Brain microvascular endothelial cell (primary cell): ENCODE measurements at regions not wholly inside any gene's neighbourhood (a gene's known extent, or its start where the extent isn't known, plus 50 kb on each side); places are given as distances from the start of the nearest gene placed in this dataset.
A peak's percentile ranks its signal among the peaks of the same experiment; 100 is the strongest.

Experiments
- DNase-seq: peaks from one replicate; pipeline ENCODE4 v3.0.0-alpha.2; 2020
- H3K27ac ChIP-seq: fragments of 250-450 bp; sonication (Bioruptor Pico); 2 replicates; pipeline ENCODE4 v1.5.1; 2020; ENCODE audit warnings: mild to moderate bottlenecking, moderate library complexity
- H3K27me3 ChIP-seq: fragments of 250-450 bp; sonication (Bioruptor Pico); replicated peaks from 2 replicates; pipeline ENCODE4 v1.5.1; 2020; ENCODE audit warnings: mild to moderate bottlenecking
- H3K36me3 ChIP-seq: fragments of 250-450 bp; sonication (Bioruptor Pico); replicated peaks from 2 replicates; pipeline ENCODE4 v1.5.1; 2020; ENCODE audit warnings: mild to moderate bottlenecking
- H3K4me3 ChIP-seq: 2 replicates; pipeline ENCODE4 v1.5.1; 2011; ENCODE audit warnings: low read depth, mild to moderate bottlenecking, control low read depth, low read length, moderate library complexity
- in situ Hi-C: cut with HindIII; loops from 2 replicates; pipeline ENCODE4 v1.10.0; 2017; ENCODE audit warnings: low sequenced_read_pairs, low pct_ligation_motif_present
- TF ChIP-seq, protein P1 (sequence below): IDR thresholded peaks from 2 replicates; pipeline ENCODE4 v1.5.1; 2011; ENCODE audit warnings: low read depth, mild to moderate bottlenecking, moderate library complexity, low read length, control low read depth, inconsistent platforms; ENCODE audit errors: missing control alignments

DNA sequence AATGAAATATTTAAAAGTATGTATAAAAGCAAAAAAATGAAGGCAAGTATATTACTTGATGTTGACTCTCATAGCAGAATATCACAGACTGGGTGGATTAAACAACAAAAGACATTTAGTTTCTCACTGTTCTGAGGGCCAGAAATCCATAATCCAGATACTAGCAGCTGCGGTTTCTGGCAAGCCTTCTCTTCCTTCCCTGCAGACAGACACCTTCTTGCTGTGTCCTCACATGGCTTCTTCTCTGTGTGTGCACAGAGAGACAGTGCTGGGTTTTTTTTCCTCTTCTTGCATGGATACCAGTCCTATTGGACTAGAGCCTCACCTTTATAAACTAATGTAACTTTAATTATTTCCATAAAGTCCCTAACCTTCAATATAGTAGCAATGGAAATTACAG, 127.9 kb upstream of the AKR1E2 start:
- Histone ChIP-seq H3K36me3 (no peaks in the 10 kb centered on the region), H3K27me3 (no peaks in the 10 kb centered on the region), H3K27ac (no peak overlapping the region), H3K4me3 (no peak overlapping the region)
- no peak for DNase-seq
- in situ Hi-C loops = no loop called here
- TF ChIP-seq, protein P1, sequence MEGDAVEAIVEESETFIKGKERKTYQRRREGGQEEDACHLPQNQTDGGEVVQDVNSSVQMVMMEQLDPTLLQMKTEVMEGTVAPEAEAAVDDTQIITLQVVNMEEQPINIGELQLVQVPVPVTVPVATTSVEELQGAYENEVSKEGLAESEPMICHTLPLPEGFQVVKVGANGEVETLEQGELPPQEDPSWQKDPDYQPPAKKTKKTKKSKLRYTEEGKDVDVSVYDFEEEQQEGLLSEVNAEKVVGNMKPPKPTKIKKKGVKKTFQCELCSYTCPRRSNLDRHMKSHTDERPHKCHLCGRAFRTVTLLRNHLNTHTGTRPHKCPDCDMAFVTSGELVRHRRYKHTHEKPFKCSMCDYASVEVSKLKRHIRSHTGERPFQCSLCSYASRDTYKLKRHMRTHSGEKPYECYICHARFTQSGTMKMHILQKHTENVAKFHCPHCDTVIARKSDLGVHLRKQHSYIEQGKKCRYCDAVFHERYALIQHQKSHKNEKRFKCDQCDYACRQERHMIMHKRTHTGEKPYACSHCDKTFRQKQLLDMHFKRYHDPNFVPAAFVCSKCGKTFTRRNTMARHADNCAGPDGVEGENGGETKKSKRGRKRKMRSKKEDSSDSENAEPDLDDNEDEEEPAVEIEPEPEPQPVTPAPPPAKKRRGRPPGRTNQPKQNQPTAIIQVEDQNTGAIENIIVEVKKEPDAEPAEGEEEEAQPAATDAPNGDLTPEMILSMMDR = no peak

DNA sequence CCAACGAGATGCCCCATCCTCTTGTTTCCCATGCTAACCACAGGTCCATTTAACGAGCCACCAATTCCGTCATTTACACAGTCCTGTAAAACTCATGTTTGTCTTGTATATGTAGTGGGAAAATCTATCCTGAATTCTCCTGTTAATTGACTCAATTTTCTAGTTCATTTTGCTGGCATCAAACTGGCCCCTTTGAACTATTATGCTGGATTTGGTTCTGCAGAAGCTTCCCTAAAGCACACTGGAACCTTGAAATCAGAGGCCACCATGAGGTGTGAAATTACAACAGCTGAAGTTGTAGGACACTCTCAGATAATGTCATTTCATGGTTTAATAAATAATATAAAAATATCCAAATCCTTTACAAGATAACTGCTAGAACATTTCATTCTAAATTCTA, 129.8 kb upstream of the AKR1E2 start:
- Histone ChIP-seq H3K27ac (no peak overlapping the region), H3K4me3 (no peak overlapping the region), H3K36me3 (no peaks in the 10 kb centered on the region), H3K27me3 (no peaks in the 10 kb centered on the region)
- TF ChIP-seq, protein P1 = no peak
- in situ Hi-C loops = no loop called here
- no peak for DNase-seq

DNA sequence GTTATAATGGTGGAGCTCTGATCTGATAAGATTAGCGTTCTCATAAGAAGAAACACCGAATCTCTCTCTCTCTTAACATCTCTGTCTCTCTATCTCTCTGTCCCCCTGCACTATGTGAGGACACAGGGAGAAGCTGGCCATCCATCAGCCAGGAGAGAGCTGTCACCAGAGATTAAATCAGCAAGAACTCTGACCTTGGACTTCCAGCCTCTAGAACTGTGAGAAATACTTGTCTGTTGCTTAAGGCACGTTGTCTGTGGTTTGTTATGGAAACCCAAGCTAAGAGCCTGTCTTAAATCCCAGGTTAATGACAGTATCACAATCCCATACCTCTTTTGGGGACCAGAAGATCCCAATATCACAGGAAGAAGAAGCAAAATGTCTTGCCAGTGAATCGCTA, 132.0 kb upstream of the AKR1E2 start:
- H3K4me3 ChIP-seq = no peak overlapping the region
- H3K36me3 ChIP-seq = no peaks in the 10 kb centered on the region
- TF ChIP-seq, protein P1 = no peak
- H3K27ac ChIP-seq = no peak overlapping the region
- DNase-seq = no peak
- in situ Hi-C loops = no loop called here
- H3K27me3 ChIP-seq = no peaks in the 10 kb centered on the region

DNA sequence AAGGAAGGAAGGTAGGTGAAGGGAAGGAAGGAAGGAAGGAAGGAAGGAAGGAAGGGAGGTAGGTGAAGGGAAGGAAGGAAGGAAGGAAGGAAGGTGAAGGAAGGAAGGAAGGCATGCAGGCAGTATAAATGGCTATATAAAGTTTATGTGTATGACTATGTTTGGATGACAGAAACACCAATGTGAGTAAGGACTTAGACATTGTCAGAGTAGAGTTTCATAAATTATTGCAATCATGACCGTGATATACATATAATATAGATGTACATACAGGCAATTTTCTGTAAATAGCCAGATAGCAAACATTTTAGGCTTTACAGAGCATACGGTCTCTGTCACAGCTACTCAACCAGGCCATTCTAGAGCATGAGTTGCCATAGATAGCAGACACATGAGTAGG, 133.8 kb upstream of the AKR1E2 start:
- H3K27me3 ChIP-seq = no peaks in the 10 kb centered on the region
- H3K36me3 ChIP-seq = no peaks in the 10 kb centered on the region
- H3K27ac ChIP-seq = no peak overlapping the region
- in situ Hi-C loops = no loop called here
- no peak for DNase-seq
- TF ChIP-seq, protein P1 = no peak
- H3K4me3 ChIP-seq = no peak overlapping the region

DNA sequence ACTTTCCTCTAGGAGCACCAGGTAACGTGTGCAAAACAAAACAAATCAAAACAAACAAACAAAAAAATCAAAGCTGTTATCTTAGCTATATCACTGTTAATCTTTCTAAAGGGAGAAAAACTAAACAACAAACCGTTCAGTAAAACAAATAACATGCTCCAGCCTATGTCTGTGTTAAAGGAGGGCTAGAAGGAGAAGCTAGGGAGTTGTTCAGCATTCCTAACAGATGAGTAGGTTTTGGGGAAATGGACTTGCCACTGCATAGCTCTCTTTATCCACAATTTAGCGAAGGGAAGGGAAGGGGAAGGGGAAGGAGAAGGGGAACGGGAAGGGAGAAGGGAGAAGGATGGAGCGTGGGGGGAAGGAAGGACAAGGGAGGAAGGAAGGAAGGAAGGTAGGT, 134.2 kb upstream of the AKR1E2 start:
- in situ Hi-C loops = no loop called here
- no peaks in the 10 kb centered on the region for H3K36me3 ChIP-seq
- no peak overlapping the region for H3K4me3 ChIP-seq
- no peaks in the 10 kb centered on the region for H3K27me3 ChIP-seq
- TF ChIP-seq, protein P1 = no peak
- no peak overlapping the region for H3K27ac ChIP-seq
- peak; percentile 23 for DNase-seq

DNA sequence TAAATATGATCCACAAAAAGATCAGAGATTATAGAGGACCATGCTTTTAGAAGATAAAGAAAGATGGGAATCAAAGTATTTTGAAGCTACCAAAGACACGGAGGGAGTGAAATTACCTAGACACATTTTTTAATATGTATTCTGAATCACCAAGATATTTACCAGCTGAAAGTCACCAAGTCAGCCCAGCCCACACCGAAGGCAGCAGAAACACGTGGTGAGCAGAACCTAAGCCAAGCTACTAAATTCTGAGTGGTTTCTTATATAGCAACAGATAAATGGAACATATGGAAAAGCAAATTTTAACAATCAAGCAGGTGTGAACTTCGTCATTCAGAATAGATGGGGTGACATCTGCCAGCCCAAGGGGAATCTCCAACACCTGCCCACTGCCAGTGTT, 134.7 kb upstream of the AKR1E2 start:
- H3K36me3 ChIP-seq = no peaks in the 10 kb centered on the region
- TF ChIP-seq, protein P1 = no peak
- H3K27me3 ChIP-seq = no peaks in the 10 kb centered on the region
- no peak overlapping the region for H3K4me3 ChIP-seq
- no peak for DNase-seq
- in situ Hi-C loops = no loop called here
- H3K27ac ChIP-seq = no peak overlapping the region
